ENCODE measurements at regions not wholly inside any gene's neighbourhood (a gene's known extent, or its start where the extent isn't known, plus 50 kb on each side); places are given as distances from the start of the nearest gene placed in this dataset.

DNA sequence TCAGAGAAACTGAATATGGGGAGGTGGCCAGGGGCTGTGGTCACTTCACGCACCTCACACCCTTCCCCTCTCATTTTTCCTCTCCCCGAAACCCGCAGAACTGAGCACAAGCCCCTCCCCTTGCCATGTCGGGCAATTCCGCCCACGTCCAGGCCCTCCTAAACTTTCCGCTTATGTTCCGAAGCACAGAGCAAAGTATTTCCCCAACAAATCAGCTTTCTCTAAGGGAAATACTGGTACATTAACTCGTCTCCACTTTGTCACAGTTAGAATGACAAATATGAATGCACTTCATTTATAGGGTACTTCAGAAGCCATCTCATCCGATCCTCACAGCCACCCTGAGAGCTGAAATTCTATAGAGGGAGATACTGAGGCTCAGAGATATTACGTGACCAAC is 94.7 kb upstream of the TMEM45B start:
- 90 to 94% methylated on average over 11 of the region's 11 CpGs for WGBS, 2 donors
- Histone ChIP-seq H3K4me3 (no peak overlapping the region), H3K27me3 (no peaks in the 10 kb centered on the region), H3K27ac (no peak overlapping the region), H3K36me3 (ENCODE audit: low read depth, missing control alignments) (no peaks in the 10 kb centered on the region), H3K4me1 (no peaks in the 10 kb centered on the region), H3K9me3 (no peaks in the 10 kb centered on the region)
- intact Hi-C loops (cut with DNase I; ENCODE audit: low total_unique reads) = no loop called here
- TF ChIP-seq CTCF (IDR thresholded peaks at IDR 0.05) = no peak
- no peak for TF ChIP-seq POLR2A (IDR thresholded peaks at IDR 0.05)
- no peak for DNase-seq

DNA sequence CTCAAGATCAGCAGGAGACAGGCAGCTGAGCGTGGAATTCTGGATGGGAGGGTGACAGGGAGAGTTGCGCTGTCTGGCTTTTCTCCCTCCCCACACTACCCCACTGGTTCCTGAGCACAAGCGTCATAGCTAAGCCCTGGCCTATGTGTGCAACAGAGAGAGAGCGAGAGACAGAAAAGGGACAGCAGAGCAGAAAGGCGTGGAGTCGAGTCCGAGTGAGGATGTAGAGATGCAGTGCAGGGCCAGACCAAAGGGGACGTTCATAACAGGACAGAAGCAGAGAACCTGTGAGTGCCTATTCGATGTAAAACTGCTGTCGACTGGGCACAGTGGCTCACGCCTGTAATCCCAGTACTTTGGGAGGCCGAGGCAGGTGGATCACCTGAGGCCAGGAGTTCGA is 94.0 kb upstream of the TMEM45B start:
- Histone ChIP-seq H3K27me3 (no peaks in the 10 kb centered on the region), H3K9me3 (no peaks in the 10 kb centered on the region), H3K27ac (no peak overlapping the region), H3K36me3 (ENCODE audit: low read depth, missing control alignments) (no peaks in the 10 kb centered on the region), H3K4me3 (no peak overlapping the region), H3K4me1 (no peaks in the 10 kb centered on the region)
- TF ChIP-seq CTCF (IDR thresholded peaks at IDR 0.05) = no peak
- TF ChIP-seq POLR2A (IDR thresholded peaks at IDR 0.05) = no peak
- no peak for DNase-seq
- intact Hi-C loops (cut with DNase I; ENCODE audit: low total_unique reads) = no loop called here
- WGBS, 2 donors = 77 to 78% methylated on average over 13 of the region's 13 CpGs

- intact Hi-C loops (cut with DNase I; ENCODE audit: low total_unique reads) = no loop called here
- no peaks in the 10 kb centered on the region for H3K27me3 ChIP-seq
- no peak overlapping the region for H3K4me3 ChIP-seq
- H3K9me3 ChIP-seq = no peaks in the 10 kb centered on the region
- 83 to 84% methylated on average over 6 of the region's 6 CpGs for WGBS, 2 donors
- no peaks in the 10 kb centered on the region for H3K36me3 ChIP-seq (ENCODE audit: low read depth, missing control alignments)
- no peak for DNase-seq
- no peak for TF ChIP-seq CTCF (IDR thresholded peaks at IDR 0.05)
- no peak for TF ChIP-seq POLR2A (IDR thresholded peaks at IDR 0.05)
- H3K4me1 ChIP-seq = no peaks in the 10 kb centered on the region
- H3K27ac ChIP-seq = no peak overlapping the region
Measured at GRCh38 chr11:129722529-129722928, 93.1 kb upstream of the TMEM45B start.

GRCh38 chr11:129723146-129723760 is 92.4 kb upstream of the TMEM45B start:
- Histone ChIP-seq H3K27me3 (no peaks in the 10 kb centered on the region), H3K9me3 (no peaks in the 10 kb centered on the region), H3K4me3 (no peak overlapping the region), H3K36me3 (ENCODE audit: low read depth, missing control alignments) (no peaks in the 10 kb centered on the region), H3K27ac (no peak overlapping the region), H3K4me1 (no peaks in the 10 kb centered on the region)
- TF ChIP-seq POLR2A (IDR thresholded peaks at IDR 0.05) (no peak), CTCF (IDR thresholded peaks at IDR 0.05) (no peak)
- DNase-seq = no peak
- 73 to 76% methylated on average over 12 to 13 of the region's 13 CpGs for WGBS, 2 donors
- intact Hi-C loops (cut with DNase I; ENCODE audit: low total_unique reads) = no loop called here

GRCh38 chr11:129723761-129724162 is 91.9 kb upstream of the TMEM45B start:
- H3K4me1 ChIP-seq = no peaks in the 10 kb centered on the region
- intact Hi-C loops (cut with DNase I; ENCODE audit: low total_unique reads) = no loop called here

More at GRCh38 chr11:129723761-129724162, 91.9 kb upstream of the TMEM45B start:
- TF ChIP-seq POLR2A (IDR thresholded peaks at IDR 0.05) (no peak), CTCF (IDR thresholded peaks at IDR 0.05) (no peak)
- Histone ChIP-seq H3K27me3 (no peaks in the 10 kb centered on the region), H3K27ac (no peak overlapping the region), H3K4me3 (no peak overlapping the region), H3K36me3 (ENCODE audit: low read depth, missing control alignments) (no peaks in the 10 kb centered on the region), H3K9me3 (no peaks in the 10 kb centered on the region)
- DNase-seq = no peak
- 70 to 81% methylated on average over 6 to 11 of the region's 11 CpGs for WGBS, 2 donors
